ENCODE measurements at regions not wholly inside any gene's neighbourhood (a gene's known extent, or its start where the extent isn't known, plus 50 kb on each side); places are given as distances from the start of the nearest gene placed in this dataset.

- FAIRE-seq (no peak), DNase-seq (ENCODE audit: extremely low spot score, insufficient read length, low read depth) (no peak)
These were observed 51.0 kb upstream of the SLCO2A1 start for GRCh38 chr3:134080761-134081160.

DNA sequence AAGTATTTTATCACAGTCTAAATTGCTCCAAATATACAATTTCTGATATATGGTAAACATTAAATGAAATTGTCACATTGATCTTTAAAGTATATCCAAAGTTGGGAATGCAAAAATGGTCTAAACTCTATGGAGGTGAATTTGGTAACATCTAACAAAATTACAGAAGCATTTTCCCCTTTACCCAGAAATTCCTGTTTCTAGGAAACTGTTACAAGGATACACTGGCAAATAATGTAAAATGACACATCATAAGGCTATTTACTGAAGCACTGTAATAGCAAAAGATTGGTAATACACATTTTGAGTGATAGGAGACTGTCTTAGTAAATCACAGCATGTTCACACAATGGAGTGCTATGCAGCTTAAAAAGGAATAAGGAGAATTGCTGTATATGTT lies 50.0 kb upstream of the SLCO2A1 start:
- DNase-seq (ENCODE audit: extremely low spot score, insufficient read length, low read depth) (no peak), FAIRE-seq (no peak)
